ENCODE measurements at regions not wholly inside any gene's neighbourhood (a gene's known extent, or its start where the extent isn't known, plus 50 kb on each side); places are given as distances from the start of the nearest gene placed in this dataset.

- Histone ChIP-seq H4K12ac (ENCODE audit: low read depth, low read length) (no peak overlapping the region), H2AFZ (ENCODE audit: insufficient read depth, low read length, poor library complexity) (no peak overlapping the region), H3K4me1 (ENCODE audit: control insufficient read depth in 1 of 2, insufficient read depth in 2 of 2, low read length in 2 of 2) (peaks cover 0 to 3% of the 10 kb centered on the region in 2 experiments), H3K23ac (ENCODE audit: low read length) (no peak overlapping the region), H3K4me3 (ENCODE audit: low read depth, low read length) (no peak overlapping the region), H2BK12ac (ENCODE audit: low read length) (no peak overlapping the region), H3K27me3 (ENCODE audit: insufficient read depth, low read length) (no peaks in the 10 kb centered on the region), H3K9me3 (ENCODE audit: insufficient read depth, low read depth, low read length) (no peaks in the 10 kb centered on the region), H2BK120ac (ENCODE audit: insufficient read depth, low read length, poor library complexity) (no peak overlapping the region), H3K4ac (ENCODE audit: low read depth, low read length) (no peak overlapping the region), H3K4me2 (ENCODE audit: low read length) (no peak overlapping the region), H2AK5ac (ENCODE audit: low read length) (no peak overlapping the region), H4K91ac (ENCODE audit: low read depth, low read length) (no peak overlapping the region), H4K8ac (ENCODE audit: low read depth, low read length) (no peak overlapping the region), H3K18ac (ENCODE audit: low read length) (no peak overlapping the region), H3K27ac (ENCODE audit: low read depth, low read length) (no peak overlapping the region), H3K9ac (ENCODE audit: low read length) (no peak overlapping the region), H3K79me2 (ENCODE audit: control insufficient read depth, insufficient read depth, low read length, poor library complexity) (no peaks in the 10 kb centered on the region), H3K14ac (ENCODE audit: low read length) (no peak overlapping the region), H3K36me3 (ENCODE audit: control insufficient read depth in 1 of 2, insufficient read depth in 2 of 2, low read length in 2 of 2) (no peaks in the 10 kb centered on the region), H3K79me1 (ENCODE audit: low read length) (no peaks in the 10 kb centered on the region), H2BK5ac (ENCODE audit: low read depth, low read length, poor library complexity) (no peak overlapping the region)
- WGBS (ENCODE audit: extremely low coverage, insufficient coverage, insufficient read length): no CpG with 5 or more reads among the region's 1 CpG
- no peak for DNase-seq
Observed at GRCh38 chr9:90343991-90344390, 298.6 kb downstream of the DIRAS2 start.

- Histone ChIP-seq H3K36me3 (ENCODE audit: control insufficient read depth in 1 of 2, insufficient read depth in 2 of 2, low read length in 2 of 2) (no peaks in the 10 kb centered on the region), H4K12ac (ENCODE audit: low read depth, low read length) (no peak overlapping the region), H3K79me1 (ENCODE audit: low read length) (no peaks in the 10 kb centered on the region), H3K18ac (ENCODE audit: low read length) (no peak overlapping the region), H3K9me3 (ENCODE audit: insufficient read depth, low read depth, low read length) (no peaks in the 10 kb centered on the region), H2BK5ac (ENCODE audit: low read depth, low read length, poor library complexity) (no peak overlapping the region), H3K4me1 (ENCODE audit: control insufficient read depth in 1 of 2, insufficient read depth in 2 of 2, low read length in 2 of 2) (no peaks in the 10 kb centered on the region), H3K27ac (ENCODE audit: low read depth, low read length) (no peak overlapping the region), H4K8ac (ENCODE audit: low read depth, low read length) (no peak overlapping the region), H2AK5ac (ENCODE audit: low read length) (no peak overlapping the region), H3K14ac (ENCODE audit: low read length) (no peak overlapping the region), H2AFZ (ENCODE audit: insufficient read depth, low read length, poor library complexity) (no peak overlapping the region), H3K79me2 (ENCODE audit: control insufficient read depth, insufficient read depth, low read length, poor library complexity) (no peaks in the 10 kb centered on the region), H3K23ac (ENCODE audit: low read length) (no peak overlapping the region), H3K4me2 (ENCODE audit: low read length) (no peak overlapping the region), H3K27me3 (ENCODE audit: insufficient read depth, low read length) (no peaks in the 10 kb centered on the region), H2BK12ac (ENCODE audit: low read length) (no peak overlapping the region), H2BK120ac (ENCODE audit: insufficient read depth, low read length, poor library complexity) (no peak overlapping the region), H4K91ac (ENCODE audit: low read depth, low read length) (no peak overlapping the region), H3K4ac (ENCODE audit: low read depth, low read length) (no peak overlapping the region), H3K4me3 (ENCODE audit: low read depth, low read length) (no peak overlapping the region), H3K9ac (ENCODE audit: low read length) (no peak overlapping the region)
- no peak for DNase-seq
- whole genome bisulfite sequencing (ENCODE audit: extremely low coverage, insufficient coverage, insufficient read length): no CpG with 5 or more reads among the region's 2 CpGs
Observed at GRCh38 chr9:90365666-90366065, 277.0 kb downstream of the DIRAS2 start.

- H2AK5ac ChIP-seq (ENCODE audit: low read length): no peak overlapping the region
- H3K4me3 ChIP-seq (ENCODE audit: low read depth, low read length): no peak overlapping the region
- H3K23ac ChIP-seq (ENCODE audit: low read length): no peak overlapping the region
- no peak overlapping the region for H3K18ac ChIP-seq (ENCODE audit: low read length)
- H4K8ac ChIP-seq (ENCODE audit: low read depth, low read length): no peak overlapping the region
- no peak overlapping the region for H3K9ac ChIP-seq (ENCODE audit: low read length)
- H3K14ac ChIP-seq (ENCODE audit: low read length): no peak overlapping the region
- H3K36me3 ChIP-seq (ENCODE audit: control insufficient read depth in 1 of 2, insufficient read depth in 2 of 2, low read length in 2 of 2): no peaks in the 10 kb centered on the region
- no peak overlapping the region for H2BK12ac ChIP-seq (ENCODE audit: low read length)
- H2AFZ ChIP-seq (ENCODE audit: insufficient read depth, low read length, poor library complexity): no peak overlapping the region
- peak; percentile 7 to 42 for DNase-seq
- no peak overlapping the region for H3K4ac ChIP-seq (ENCODE audit: low read depth, low read length)
- H3K27ac ChIP-seq (ENCODE audit: low read depth, low read length): no peak overlapping the region
- H3K4me2 ChIP-seq (ENCODE audit: low read length): no peak overlapping the region
- H4K12ac ChIP-seq (ENCODE audit: low read depth, low read length): no peak overlapping the region
- no peak overlapping the region for H2BK5ac ChIP-seq (ENCODE audit: low read depth, low read length, poor library complexity)
- no peaks in the 10 kb centered on the region for H3K79me1 ChIP-seq (ENCODE audit: low read length)
- no peak overlapping the region for H2BK120ac ChIP-seq (ENCODE audit: insufficient read depth, low read length, poor library complexity)
- H4K91ac ChIP-seq (ENCODE audit: low read depth, low read length): no peak overlapping the region
- no peaks in the 10 kb centered on the region for H3K9me3 ChIP-seq (ENCODE audit: insufficient read depth, low read depth, low read length)
- no peaks in the 10 kb centered on the region for H3K79me2 ChIP-seq (ENCODE audit: control insufficient read depth, insufficient read depth, low read length, poor library complexity)
- no peaks in the 10 kb centered on the region for H3K27me3 ChIP-seq (ENCODE audit: insufficient read depth, low read length)
- H3K4me1 ChIP-seq (ENCODE audit: control insufficient read depth in 1 of 2, insufficient read depth in 2 of 2, low read length in 2 of 2): no peaks in the 10 kb centered on the region
Observed at GRCh38 chr9:90368241-90368640, 274.4 kb downstream of the DIRAS2 start.

DNA sequence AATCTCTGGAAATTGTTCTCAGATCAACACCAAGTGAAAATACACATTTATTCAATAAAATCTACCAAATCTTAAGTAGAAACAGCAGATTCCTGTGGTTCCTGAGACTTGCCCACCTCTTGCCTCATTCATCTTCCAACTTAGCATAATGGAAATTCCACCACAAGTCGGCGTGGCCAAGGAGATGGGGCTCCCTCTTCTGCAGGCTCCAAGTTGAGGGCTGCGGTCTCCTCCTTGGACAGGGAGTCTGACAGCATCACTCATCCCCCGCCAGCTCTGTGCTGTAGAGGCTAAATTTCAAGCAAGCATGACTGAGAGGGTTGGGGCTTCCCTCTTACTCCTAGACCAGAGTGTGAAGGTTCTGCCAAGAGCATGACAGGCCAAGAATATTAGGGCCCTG is 273.7 kb downstream of the DIRAS2 start:
- H3K27me3 ChIP-seq (ENCODE audit: insufficient read depth, low read length): no peaks in the 10 kb centered on the region
- H4K8ac ChIP-seq (ENCODE audit: low read depth, low read length): no peak overlapping the region
- no peaks in the 10 kb centered on the region for H3K79me2 ChIP-seq (ENCODE audit: control insufficient read depth, insufficient read depth, low read length, poor library complexity)
- H3K4me2 ChIP-seq (ENCODE audit: low read length): no peak overlapping the region
- H3K14ac ChIP-seq (ENCODE audit: low read length): no peak overlapping the region
- DNase-seq: no peak
- H3K18ac ChIP-seq (ENCODE audit: low read length): no peak overlapping the region
- H2BK120ac ChIP-seq (ENCODE audit: insufficient read depth, low read length, poor library complexity): no peak overlapping the region
- H3K4ac ChIP-seq (ENCODE audit: low read depth, low read length): no peak overlapping the region
- H3K79me1 ChIP-seq (ENCODE audit: low read length): no peaks in the 10 kb centered on the region
- H2BK5ac ChIP-seq (ENCODE audit: low read depth, low read length, poor library complexity): no peak overlapping the region
- H3K23ac ChIP-seq (ENCODE audit: low read length): no peak overlapping the region
- H4K91ac ChIP-seq (ENCODE audit: low read depth, low read length): no peak overlapping the region
- H3K9ac ChIP-seq (ENCODE audit: low read length): no peak overlapping the region
- no peak overlapping the region for H2AK5ac ChIP-seq (ENCODE audit: low read length)
- no peak overlapping the region for H4K12ac ChIP-seq (ENCODE audit: low read depth, low read length)
- H3K9me3 ChIP-seq (ENCODE audit: insufficient read depth, low read depth, low read length): no peaks in the 10 kb centered on the region
- H3K27ac ChIP-seq (ENCODE audit: low read depth, low read length): no peak overlapping the region
- H2BK12ac ChIP-seq (ENCODE audit: low read length): no peak overlapping the region
- no peaks in the 10 kb centered on the region for H3K4me1 ChIP-seq (ENCODE audit: control insufficient read depth in 1 of 2, insufficient read depth in 2 of 2, low read length in 2 of 2)
- H2AFZ ChIP-seq (ENCODE audit: insufficient read depth, low read length, poor library complexity): no peak overlapping the region
- WGBS (ENCODE audit: extremely low coverage, insufficient coverage, insufficient read length): no CpG with 5 or more reads among the region's 4 CpGs
- H3K36me3 ChIP-seq (ENCODE audit: control insufficient read depth in 1 of 2, insufficient read depth in 2 of 2, low read length in 2 of 2): no peaks in the 10 kb centered on the region
- H3K4me3 ChIP-seq (ENCODE audit: low read depth, low read length): no peak overlapping the region
